Thoracic aorta (tissue), 2 donors: ENCODE measurements at regions not wholly inside any gene's neighbourhood (a gene's known extent, or its start where the extent isn't known, plus 50 kb on each side); places are given as distances from the start of the nearest gene placed in this dataset.

Experiments used
- ATAC-seq: fragments of 150-250 bp; one replicate; pipeline ENCODE4 v1.8.0; 2017; ENCODE audit warnings: low read depth; ENCODE audit not compliant: insufficient number of reproducible peaks, low FRiP score
- DNase-seq: peaks from one replicate; pipeline ENCODE4 v3.0.0-alpha.2; 2020; ENCODE audit warnings: low spot score
- H3K27ac ChIP-seq, 2 donors: fragments of 200-600 bp; sonication (generic); 1 replicate in 1 of 2; 2 replicates in 1 of 2; pipeline ENCODE4 v1.5.1; 2016; ENCODE audit warnings: mild to moderate bottlenecking in 2 of 2, moderate library complexity in 2 of 2
- H3K27me3 ChIP-seq: fragments of 200-600 bp; sonication (generic); replicated peaks from 2 replicates; pipeline ENCODE4 v1.6.0; 2016; ENCODE audit warnings: mild to moderate bottlenecking; ENCODE audit not compliant: insufficient read depth
- H3K36me3 ChIP-seq: fragments of 200-600 bp; sonication (generic); one replicate; pipeline ENCODE4 v1.5.1; 2016
- H3K4me1 ChIP-seq, 2 donors: fragments of 200-600 bp; sonication (generic); 1 replicate in 1 of 2; 2 replicates in 1 of 2; pipeline versions ENCODE4 v1.5.1 to v1.6.0; 2016; ENCODE audit warnings: low read depth in 2 of 2, mild to moderate bottlenecking in 1 of 2; ENCODE audit not compliant: control insufficient read depth in 1 of 2
- H3K4me3 ChIP-seq: fragments of 200-600 bp; sonication (generic); 2 replicates; pipeline ENCODE4 v1.5.1; 2016; ENCODE audit warnings: mild to moderate bottlenecking
- H3K9me3 ChIP-seq: fragments of 200-600 bp; sonication (generic); 2 replicates; pipeline ENCODE4 v1.5.1; 2016
- TF ChIP-seq, protein P1 (sequence below): fragments of 200-600 bp; sonication (generic); IDR thresholded peaks from one replicate; pipeline ENCODE4 v1.5.1; 2019; ENCODE audit warnings: antibody characterized with exemption

GRCh38 chr1:219703368-219703639, 90.4 kb upstream of the ZC3H11B start:
- Histone ChIP-seq H3K9me3 (no peaks in the 10 kb centered on the region), H3K4me3 (no peak overlapping the region), H3K36me3 (no peaks in the 10 kb centered on the region), H3K27me3 (no peaks in the 10 kb centered on the region), H3K27ac (no peak overlapping the region), H3K4me1 (no peaks in the 10 kb centered on the region)
- no peak for DNase-seq
- ATAC-seq: no peak
- TF ChIP-seq, protein P1, sequence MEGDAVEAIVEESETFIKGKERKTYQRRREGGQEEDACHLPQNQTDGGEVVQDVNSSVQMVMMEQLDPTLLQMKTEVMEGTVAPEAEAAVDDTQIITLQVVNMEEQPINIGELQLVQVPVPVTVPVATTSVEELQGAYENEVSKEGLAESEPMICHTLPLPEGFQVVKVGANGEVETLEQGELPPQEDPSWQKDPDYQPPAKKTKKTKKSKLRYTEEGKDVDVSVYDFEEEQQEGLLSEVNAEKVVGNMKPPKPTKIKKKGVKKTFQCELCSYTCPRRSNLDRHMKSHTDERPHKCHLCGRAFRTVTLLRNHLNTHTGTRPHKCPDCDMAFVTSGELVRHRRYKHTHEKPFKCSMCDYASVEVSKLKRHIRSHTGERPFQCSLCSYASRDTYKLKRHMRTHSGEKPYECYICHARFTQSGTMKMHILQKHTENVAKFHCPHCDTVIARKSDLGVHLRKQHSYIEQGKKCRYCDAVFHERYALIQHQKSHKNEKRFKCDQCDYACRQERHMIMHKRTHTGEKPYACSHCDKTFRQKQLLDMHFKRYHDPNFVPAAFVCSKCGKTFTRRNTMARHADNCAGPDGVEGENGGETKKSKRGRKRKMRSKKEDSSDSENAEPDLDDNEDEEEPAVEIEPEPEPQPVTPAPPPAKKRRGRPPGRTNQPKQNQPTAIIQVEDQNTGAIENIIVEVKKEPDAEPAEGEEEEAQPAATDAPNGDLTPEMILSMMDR: no peak

DNA sequence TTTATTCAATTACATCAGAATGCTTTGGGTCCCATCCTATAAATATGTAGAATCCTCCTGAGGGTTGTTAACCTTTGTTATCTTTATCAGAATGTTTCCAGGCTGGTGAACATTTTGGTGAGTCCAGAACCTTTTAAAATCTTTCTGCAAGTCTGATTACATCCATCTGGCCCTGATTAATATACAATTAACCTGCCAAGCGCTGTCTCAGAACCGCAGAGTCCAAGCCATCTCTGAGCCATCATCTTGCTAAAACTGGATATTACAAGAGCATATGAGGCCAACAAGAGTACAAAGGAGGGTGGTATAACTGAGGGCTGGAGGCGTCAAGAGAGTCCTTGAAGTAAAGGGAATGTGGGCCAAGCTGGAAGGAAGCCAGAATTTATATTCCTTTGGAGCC, 88.6 kb upstream of the ZC3H11B start:
- Histone ChIP-seq H3K4me1 (no peaks in the 10 kb centered on the region), H3K9me3 (no peaks in the 10 kb centered on the region), H3K4me3 (no peak overlapping the region), H3K27me3 (no peaks in the 10 kb centered on the region), H3K27ac (no peak overlapping the region), H3K36me3 (no peaks in the 10 kb centered on the region)
- ATAC-seq (no peak), DNase-seq (no peak)
- TF ChIP-seq, protein P1: no peak

- TF ChIP-seq, protein P1: no peak
- no peaks in the 10 kb centered on the region for H3K27me3 ChIP-seq
- ATAC-seq: no peak
- H3K9me3 ChIP-seq: no peaks in the 10 kb centered on the region
- DNase-seq: no peak
- H3K4me3 ChIP-seq: no peak overlapping the region
- H3K27ac ChIP-seq: no peak overlapping the region
- H3K36me3 ChIP-seq: no peaks in the 10 kb centered on the region
- H3K4me1 ChIP-seq: no peaks in the 10 kb centered on the region
Observed at GRCh38 chr1:219699870-219700269, 87.0 kb upstream of the ZC3H11B start.

- DNase-seq: no peak
- Histone ChIP-seq H3K4me3 (no peak overlapping the region), H3K4me1 (no peaks in the 10 kb centered on the region), H3K36me3 (no peaks in the 10 kb centered on the region), H3K27me3 (no peaks in the 10 kb centered on the region), H3K9me3 (no peaks in the 10 kb centered on the region), H3K27ac (no peak overlapping the region)
- TF ChIP-seq, protein P1: no peak
- no peak for ATAC-seq
Observed at GRCh38 chr1:219697682-219698081, 84.8 kb upstream of the ZC3H11B start.

DNA sequence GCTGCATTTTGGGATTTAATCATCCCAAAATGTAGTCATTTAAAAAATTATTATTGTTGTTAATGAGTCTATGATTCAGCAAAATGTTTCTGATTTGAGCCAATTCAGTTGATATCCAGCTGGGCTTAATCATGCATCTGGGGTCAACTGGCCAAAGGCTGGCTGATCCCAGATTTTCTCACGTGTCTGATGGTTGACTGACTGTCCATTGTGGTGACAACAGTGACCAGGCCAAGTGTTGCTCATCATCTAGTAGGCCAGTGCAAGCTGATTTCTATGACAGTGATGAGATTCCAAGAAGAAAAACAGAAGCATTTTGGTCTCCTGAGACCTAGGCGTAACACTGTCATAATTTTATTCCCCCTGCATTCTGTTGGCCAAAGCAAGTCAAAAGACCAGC, 80.1 kb upstream of the ZC3H11B start:
- ATAC-seq (no peak), DNase-seq (no peak)
- no peaks in the 10 kb centered on the region for H3K9me3 ChIP-seq
- H3K4me1 ChIP-seq: no peaks in the 10 kb centered on the region
- H3K36me3 ChIP-seq: no peaks in the 10 kb centered on the region
- H3K27me3 ChIP-seq: no peaks in the 10 kb centered on the region
- H3K4me3 ChIP-seq: no peak overlapping the region
- H3K27ac ChIP-seq: no peak overlapping the region
- TF ChIP-seq, protein P1: no peak
